Spinal cord (tissue), 10 donors: ENCODE measurements at regions not wholly inside any gene's neighbourhood (a gene's known extent, or its start where the extent isn't known, plus 50 kb on each side); places are given as distances from the start of the nearest gene placed in this dataset.
"Not testable (repeated sequence)": the region's sequence is repeated elsewhere in the genome, so short reads cannot be mapped to it uniquely, and the experiment has no call there.

Experiments
- DNase-seq, 6 donors: peaks; one replicate each; pipeline versions ENCODE4 v3.0.0 to v3.0.0-alpha.2; 2013 to 2015; ENCODE audit warnings: low spot score in 6 of 6, low read depth in 4 of 6
- H3K27ac ChIP-seq: one replicate; pipeline ENCODE4 v1.5.1; 2013; ENCODE audit warnings: low read depth, low read length, control low read depth
- H3K27me3 ChIP-seq: one replicate; pipeline ENCODE4 v1.6.1; 2013; ENCODE audit warnings: low read length; ENCODE audit not compliant: control insufficient read depth, insufficient read depth
- H3K36me3 ChIP-seq: one replicate; pipeline ENCODE4 v1.6.1; 2013; ENCODE audit warnings: low read length; ENCODE audit not compliant: control insufficient read depth, insufficient read depth
- H3K4me1 ChIP-seq: one replicate; pipeline ENCODE4 v1.6.1; 2013; ENCODE audit warnings: low read length; ENCODE audit not compliant: control insufficient read depth, insufficient read depth
- H3K4me3 ChIP-seq: one replicate; pipeline ENCODE4 v1.5.1; 2013; ENCODE audit warnings: low read depth, low read length, control low read depth
- H3K9me3 ChIP-seq: one replicate; pipeline ENCODE4 v1.6.1; 2013; ENCODE audit warnings: low read length; ENCODE audit not compliant: control insufficient read depth, insufficient read depth
- WGBS: methylation state at CpG from one replicate; pipeline ENCODE4 v1.1.5; 2013; ENCODE audit warnings: missing lambda C conversion rate; ENCODE audit not compliant: insufficient coverage; 5-methylcytosine and 5-hydroxymethylcytosine counted together
- small RNA-seq: library from RNA; depleted of rRNA; stranded (forward); fragments of <200 nt; gene quantifications from one replicate; pipeline ENCODE3, GENCODE V24; 2014; ENCODE audit warnings: low replicate concordance
- donor health status: healthy.

DNA sequence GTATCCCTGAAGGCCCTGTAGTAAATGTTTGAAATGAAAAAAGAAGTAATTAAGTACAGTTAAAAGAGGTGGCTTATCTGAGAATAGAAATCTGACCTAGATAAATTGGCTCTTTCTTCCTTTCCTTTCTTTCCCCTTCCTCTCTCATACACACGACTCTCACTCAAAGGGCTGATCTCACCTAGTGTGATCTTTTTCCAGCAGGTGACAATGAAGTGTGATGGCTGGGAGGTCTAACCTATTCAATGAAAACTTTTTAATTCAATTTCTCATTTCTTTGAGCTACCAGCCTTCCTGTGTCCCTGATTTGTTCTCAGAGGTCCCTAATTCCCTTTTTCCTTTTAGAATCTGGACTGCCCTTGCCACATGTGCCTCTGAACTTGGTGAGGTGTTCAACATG, 118.0 kb upstream of the RIMS1 start:
- no peak for DNase-seq
- no CpG with 5 or more reads among the region's 1 CpG for WGBS
- no peak overlapping the region for H3K4me3 ChIP-seq

GRCh38 chr6:71808865-71809264, 77.5 kb upstream of the RIMS1 start:
- no peak overlapping the region for H3K4me3 ChIP-seq
- 71% methylated on average over 1 of the region's 1 CpG for WGBS

More for the DNA sequence above, 118.0 kb upstream of the RIMS1 start:
- Histone ChIP-seq H3K27me3 (no peaks in the 10 kb centered on the region), H3K9me3 (no peaks in the 10 kb centered on the region), H3K36me3 (no peaks in the 10 kb centered on the region), H3K4me1 (no peaks in the 10 kb centered on the region), H3K27ac (no peak overlapping the region)

DNA sequence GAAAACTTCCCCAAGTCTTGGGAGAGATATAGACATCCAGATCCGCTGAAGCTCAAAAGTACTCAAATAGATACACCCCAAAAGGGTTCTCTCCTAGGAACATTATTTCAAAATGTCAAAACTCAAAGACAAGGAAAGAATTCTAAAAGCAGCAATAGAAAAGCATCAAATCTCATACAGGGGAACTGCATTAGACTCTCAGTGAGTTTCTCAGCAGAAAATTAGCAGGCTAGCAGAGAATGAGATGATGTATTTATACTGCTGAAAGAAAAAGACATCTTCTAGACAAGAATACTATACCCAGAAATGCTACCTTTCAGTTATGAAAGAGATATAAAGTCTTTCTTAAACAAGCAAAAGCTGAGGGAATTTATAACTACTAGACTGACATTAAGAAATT, 75.5 kb upstream of the RIMS1 start:
- Histone ChIP-seq H3K9me3 (peaks cover 9% of the 10 kb centered on the region), H3K27me3 (no peaks in the 10 kb centered on the region), H3K36me3 (no peaks in the 10 kb centered on the region), H3K4me1 (no peaks in the 10 kb centered on the region), H3K27ac (no peak overlapping the region), H3K4me3 (no peak overlapping the region)
- no CpG with 5 or more reads among the region's 1 CpG for WGBS
- no peak for DNase-seq

More at GRCh38 chr6:71808865-71809264, 77.5 kb upstream of the RIMS1 start:
- H3K4me1 ChIP-seq, result no peaks in the 10 kb centered on the region
- H3K27me3 ChIP-seq, result no peaks in the 10 kb centered on the region
- no peak overlapping the region for H3K27ac ChIP-seq
- DNase-seq, result no peak
- no peaks in the 10 kb centered on the region for H3K36me3 ChIP-seq
- H3K9me3 ChIP-seq, result peaks cover 9% of the 10 kb centered on the region

- Histone ChIP-seq H3K4me1 (no peaks in the 10 kb centered on the region), H3K9me3 (no peaks in the 10 kb centered on the region), H3K4me3 (no peak overlapping the region), H3K27ac (no peak overlapping the region), H3K27me3 (no peaks in the 10 kb centered on the region), H3K36me3 (no peaks in the 10 kb centered on the region)
- no peak for DNase-seq
- 86% methylated on average over 2 of the region's 2 CpGs for WGBS
These were observed 63.7 kb upstream of the RIMS1 start for GRCh38 chr6:71822625-71823024.

DNA sequence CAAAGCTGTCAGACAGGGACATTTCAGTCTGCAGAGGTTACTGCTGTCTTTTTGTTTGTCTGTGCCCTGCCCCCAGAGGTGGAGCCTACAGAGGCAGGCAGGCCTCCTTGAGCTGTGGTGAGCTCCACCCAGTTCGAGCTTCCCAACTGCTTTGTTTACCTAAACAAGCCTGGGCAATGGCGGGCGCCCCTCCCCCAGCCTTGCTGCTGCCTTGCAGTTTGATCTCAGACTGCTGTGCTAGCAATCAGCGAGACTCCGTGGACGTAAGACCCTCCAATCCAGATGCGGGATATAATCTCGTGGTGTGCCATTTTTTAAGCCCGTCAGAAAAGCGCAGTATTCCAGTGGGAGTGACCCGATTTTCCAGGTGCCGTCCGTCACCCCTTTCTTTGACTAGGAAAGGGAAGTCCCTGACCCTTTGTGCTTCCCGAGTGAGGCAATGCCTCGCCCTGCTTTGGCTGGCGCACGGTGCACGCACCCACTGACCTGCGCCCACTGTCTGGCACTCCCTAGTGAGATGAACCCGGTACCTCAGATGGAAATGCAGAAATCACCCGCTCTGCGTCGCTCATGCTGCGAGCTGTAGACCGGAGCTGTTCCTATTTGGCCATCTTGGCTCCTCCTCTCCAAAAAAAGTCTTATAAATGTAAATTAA, 54.1 kb upstream of the RIMS1 start:
- H3K27ac ChIP-seq, H3K27me3 ChIP-seq: not testable (repeated sequence)
- WGBS, result 95% methylated on average over 17 of the region's 25 CpGs

More for the DNA sequence above, 54.1 kb upstream of the RIMS1 start:
- H3K4me1 ChIP-seq, H3K9me3 ChIP-seq, DNase-seq, H3K4me3 ChIP-seq, H3K36me3 ChIP-seq: not testable (repeated sequence)

Small RNAs in the stretch of these regions (small RNA-seq; reads per million reads assigned to genes)
- 1,241 reads per million, percentile 99 among the genes with 10 or more reads in this experiment for gene MIR30A
- 30.8 reads per million, percentile 97 among the genes with 10 or more reads in this experiment for gene MIR30C2
- 0.69 reads per million, percentile 68 among the genes with 10 or more reads in this experiment for gene RNU4-66P
